HG03575 (cell line): ENCODE measurements at regions not wholly inside any gene's neighbourhood (a gene's known extent, or its start where the extent isn't known, plus 50 kb on each side); places are given as distances from the start of the nearest gene placed in this dataset.
"Not testable (repeated sequence)": the region's sequence is repeated elsewhere in the genome, so short reads cannot be mapped to it uniquely, and the experiment has no call there.

Source experiments
- ATAC-seq: cut with Tn5 transposase; IDR thresholded peaks from one replicate; pipeline ENCODE4 v1.9.1; 2021; ENCODE audit not compliant: unreplicated experiment, insufficient number of reproducible peaks, low FRiP score; ENCODE audit errors: extremely low read depth

DNA sequence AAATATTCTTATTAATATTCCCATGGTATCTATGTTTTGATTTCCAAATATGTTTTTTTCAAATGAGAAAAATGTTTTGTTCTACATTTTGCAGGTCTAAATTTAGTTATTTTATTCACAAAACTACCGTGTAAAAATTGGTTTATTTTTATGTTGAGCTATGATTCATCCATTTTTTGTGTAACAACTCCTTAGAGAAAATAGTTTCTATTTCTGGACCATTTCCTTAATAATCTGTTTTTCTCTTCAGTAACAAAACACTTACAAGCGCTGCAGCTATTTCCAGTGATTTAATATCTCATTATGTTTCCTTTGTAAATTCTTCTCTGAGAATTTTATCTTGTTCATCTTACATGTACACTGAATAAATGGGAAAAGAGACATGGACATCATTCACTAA lies 550.7 kb upstream of the SLITRK5 start:
- no peak for ATAC-seq

DNA sequence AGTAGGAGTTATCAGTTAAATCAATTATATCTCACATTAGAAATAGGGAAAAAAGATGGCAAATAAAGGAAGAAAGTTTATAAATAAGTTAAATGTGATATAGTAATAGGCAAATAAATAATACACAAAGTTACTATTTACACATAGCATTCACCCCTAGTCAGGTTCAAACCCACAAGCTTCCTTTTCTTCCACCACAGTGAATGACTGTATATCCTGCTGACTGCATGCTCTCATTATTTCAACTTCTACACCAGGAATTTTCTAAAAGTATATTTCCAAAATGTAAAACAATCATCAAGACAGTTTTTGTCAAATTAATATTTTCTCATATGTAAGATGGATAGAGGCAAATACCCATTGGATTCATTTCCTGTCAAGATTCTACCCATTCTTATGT lies 548.6 kb upstream of the SLITRK5 start:
- no peak for ATAC-seq

DNA sequence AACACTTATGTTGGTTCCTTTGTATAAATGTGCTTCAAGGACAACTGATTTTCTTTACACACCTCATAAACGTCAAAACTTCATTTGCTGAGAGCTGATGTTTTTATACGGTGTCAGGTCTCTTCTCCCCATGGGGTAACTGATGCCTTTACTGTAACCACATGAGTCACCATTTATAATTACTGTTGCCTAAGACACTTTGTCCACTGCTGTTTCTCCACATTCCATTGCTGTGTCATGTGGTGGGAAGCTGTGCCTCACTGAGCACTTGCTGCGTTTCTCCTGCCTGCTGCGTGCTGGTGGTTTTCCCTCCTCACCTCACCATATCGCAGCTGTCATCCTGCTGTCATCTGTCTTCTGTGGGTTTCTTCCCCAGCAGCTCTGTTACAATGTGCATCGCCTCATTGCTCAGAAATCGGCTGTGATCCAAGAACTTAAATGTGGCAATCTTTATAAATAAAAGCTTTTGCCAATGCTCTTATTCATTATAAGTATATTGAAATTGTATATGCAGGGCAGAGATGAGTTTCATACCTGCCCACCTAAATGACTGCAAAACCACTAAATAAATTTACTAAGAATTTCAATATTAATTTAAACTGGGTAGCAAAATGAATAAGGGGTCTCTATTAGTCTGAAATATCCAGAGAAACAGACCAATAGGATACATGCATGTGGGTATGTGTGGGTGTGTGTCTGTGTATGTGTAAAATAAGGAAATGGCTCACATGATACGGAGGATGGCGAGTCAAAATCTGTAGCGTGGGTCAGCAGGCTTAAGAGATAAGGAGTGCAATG lies 547.0 kb upstream of the SLITRK5 start:
- ATAC-seq, result no peak

DNA sequence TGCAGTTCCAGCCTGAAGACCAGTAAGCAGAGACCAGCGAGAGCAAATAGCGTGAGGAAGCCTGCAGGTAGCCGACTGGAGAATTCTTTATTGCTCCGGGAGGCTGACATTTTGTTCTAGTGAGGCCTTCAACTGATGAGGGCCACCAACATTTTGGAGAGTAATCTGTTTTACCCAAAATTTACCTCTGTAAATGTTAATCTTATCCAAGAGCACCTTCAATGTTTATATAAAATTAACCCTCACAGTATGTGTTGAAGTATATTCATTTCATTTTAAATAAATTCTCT lies 546.4 kb upstream of the SLITRK5 start:
- ATAC-seq, result no peak

DNA sequence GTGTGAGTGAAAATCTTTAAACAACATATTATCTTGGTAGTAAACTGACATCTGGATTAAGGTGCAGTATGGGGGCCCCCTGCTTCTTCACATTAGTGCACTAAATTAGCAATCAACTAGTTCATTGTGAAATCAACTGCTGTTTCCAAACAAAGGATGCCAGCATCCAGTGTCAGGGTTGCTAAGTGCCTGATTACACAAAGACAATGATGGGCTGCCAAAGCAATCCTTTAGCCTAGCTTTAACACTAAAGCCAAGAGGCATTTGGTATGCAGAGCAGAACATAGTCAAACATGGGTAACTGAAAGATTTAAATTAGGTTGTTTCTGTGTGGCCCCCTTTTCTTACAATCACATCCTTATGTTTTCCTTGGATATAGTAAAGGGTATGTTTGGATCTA lies 543.1 kb upstream of the SLITRK5 start:
- no peak for ATAC-seq

DNA sequence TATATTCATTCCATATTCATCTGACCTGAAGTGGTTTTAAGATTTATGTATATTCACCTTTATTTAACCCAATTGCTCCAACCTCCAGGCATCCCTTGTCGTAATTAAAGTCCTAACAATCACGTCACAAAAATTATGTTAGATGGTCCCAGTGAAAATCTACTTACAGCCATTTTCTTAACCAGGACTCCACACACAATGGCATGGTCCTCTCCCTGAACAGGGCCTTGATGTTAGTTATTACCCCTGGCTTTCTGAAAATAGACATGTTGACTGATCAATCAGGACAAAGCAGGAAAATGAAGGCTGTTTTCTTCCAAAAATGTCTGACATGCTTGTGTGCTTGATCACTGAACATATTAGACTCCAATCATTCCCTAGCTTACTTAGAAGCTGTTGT lies 542.7 kb upstream of the SLITRK5 start:
- no peak for ATAC-seq

DNA sequence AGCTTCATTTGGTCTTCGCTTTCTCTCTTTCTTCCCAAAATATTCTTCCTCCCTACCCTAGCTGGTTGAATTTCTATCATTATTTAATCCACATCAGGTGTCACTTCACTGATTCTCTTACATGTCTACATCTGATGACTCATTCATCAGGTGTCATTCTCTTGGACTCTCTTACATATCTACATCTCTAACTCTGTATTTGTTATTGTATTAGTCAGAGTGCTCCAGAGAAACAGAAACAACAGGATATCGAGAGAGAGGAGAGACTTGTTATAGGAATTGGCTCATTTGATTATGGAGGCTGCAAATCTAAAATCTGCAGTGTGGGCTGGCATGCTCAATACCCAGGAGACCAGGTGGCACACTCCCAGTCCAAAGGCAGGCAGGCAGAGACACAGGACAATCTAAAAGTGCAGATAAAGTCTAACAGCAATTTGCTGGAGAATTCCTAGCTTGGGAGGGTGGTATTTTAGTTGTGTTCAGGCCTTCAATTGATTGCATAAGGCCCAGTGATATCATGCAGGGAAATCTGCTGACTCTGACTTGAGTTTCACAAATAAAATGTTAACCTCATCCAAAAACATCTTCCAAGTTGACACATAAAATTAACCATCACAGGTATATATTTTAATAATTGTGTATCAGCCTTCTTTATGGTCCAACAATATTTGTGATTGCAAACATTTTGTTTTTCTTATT lies 541.4 kb upstream of the SLITRK5 start:
- no peak for ATAC-seq

DNA sequence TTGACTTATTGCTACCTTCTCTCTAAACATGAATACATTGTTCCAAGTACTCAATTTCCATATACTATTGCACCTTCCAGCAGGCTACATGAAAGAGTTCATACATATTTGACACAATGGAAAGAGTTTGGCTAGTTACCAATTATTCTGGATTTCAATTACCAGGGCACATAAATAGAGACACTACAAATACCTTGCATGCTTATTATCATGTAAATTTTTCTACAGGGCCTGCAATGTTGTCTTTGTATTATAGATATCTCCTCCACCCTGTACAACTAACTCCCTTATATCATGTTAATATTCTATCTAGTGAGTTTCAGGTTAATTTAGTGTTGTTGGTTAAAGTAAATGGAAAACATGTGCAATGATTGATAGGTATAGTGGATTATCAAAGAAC lies 540.7 kb upstream of the SLITRK5 start:
- ATAC-seq, result no peak

DNA sequence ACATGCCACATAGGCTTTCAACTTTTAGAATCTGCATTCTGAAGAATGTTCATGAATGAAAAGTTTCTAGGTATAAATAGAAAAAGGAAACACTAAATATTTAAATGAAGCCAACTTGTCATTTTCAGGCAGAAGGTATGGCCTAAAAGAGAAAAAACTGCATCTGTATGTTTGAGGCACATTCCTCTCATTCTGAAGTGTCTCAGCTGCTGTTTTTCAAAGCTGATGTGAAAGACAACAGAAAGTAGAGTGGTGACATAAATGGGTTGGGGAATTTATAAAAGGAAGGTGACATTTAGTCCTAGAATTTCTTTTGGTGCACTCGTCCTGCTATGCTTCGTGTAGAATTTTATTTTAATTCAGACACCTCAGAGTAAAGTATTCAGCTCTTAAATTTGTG lies 539.6 kb upstream of the SLITRK5 start:
- ATAC-seq, result no peak

DNA sequence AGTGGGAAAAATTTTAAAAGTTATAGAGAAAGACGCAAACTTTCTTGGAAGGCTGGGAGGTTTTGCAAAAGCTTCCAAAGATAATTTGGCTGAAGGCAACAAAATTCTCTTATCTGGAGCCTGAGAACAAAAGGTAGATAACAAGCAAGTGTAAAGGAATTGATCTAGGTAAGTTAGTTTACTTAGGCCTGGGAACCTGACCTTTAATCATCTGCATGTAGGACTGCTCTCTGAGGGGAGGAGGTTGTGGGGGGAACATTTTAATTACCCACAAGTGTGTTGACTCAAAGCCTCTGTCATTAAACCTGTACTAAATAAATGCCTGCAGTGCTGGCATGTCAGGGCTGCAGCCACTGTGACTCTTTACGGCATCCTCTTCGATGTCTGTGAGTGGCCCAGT lies 532.3 kb upstream of the SLITRK5 start:
- ATAC-seq, result no peak

DNA sequence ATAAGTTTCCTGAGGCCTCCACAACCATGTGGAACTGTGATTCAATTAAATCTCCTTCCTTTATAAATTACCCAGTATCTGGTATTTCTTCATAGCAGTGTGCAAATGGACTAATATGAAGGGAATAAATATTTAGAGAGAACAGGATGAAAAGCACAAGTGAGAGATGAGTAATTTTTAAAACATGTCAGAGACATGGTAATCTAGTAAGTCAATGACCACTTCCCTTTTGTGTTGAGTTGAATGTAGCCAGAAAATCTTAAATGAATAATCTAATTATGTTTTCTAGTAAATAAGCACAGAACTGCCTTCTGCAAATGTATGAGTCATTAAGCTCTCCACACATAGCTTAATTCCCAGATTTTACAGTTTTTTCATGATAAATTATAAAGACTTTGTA lies 524.1 kb upstream of the SLITRK5 start:
- no peak for ATAC-seq

DNA sequence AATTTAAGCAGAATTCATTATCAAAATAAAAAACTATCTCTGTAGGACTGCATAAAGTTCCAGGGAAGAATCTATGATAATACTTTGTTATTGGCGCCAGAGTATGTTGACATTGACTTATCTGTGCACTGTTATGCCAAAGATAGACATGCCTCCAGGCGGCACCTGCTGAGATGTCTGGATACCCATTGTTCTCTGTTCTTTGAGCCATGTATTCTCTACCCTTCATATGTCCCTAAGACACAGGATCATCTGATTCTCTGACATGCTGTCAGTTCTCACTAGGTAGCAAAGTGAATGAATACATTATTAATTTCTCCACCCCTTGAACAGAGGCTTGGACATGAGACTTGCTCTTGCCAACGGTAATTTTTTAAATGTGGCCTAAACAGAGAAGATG lies 517.8 kb upstream of the SLITRK5 start:
- no peak for ATAC-seq

DNA sequence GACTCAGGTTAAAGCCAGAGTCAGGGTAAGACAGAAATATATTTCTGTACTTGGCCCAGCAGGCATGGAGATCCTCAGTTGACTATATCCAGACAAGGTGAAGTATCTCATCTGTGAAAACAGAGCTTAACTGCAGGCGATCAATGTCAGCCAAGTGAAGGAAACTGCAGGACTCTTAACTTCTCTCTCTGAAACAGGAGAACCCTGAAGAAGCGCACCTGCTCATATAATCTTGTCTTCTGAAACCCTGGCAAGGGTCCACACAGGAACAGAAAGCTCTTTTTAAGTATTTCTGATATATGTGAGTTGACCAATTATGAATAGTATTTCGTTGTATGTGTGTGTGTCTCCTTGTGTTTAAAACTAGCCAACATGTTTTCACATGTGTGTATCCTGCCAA lies 504.8 kb upstream of the SLITRK5 start:
- no peak for ATAC-seq

DNA sequence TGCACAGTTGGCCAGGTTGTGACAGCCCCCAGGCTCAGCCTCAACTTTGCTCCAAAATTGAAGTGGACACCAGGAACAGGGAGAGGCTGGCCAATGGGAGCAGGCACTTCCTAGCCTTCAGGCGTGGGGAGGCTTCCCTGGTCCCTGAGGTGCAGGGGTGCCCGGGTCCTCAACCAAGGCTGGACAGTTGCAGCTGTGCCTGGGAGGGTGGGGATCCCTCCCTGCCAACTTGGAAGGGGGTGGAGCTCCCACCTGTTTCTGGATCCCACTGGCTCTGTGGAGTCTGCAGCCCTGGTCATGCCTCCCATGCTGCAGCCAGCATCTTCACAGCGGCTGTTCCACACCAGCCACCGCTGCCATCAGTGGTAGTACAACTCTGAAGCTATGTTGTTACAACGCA lies 502.8 kb upstream of the SLITRK5 start:
- no peak for ATAC-seq

DNA sequence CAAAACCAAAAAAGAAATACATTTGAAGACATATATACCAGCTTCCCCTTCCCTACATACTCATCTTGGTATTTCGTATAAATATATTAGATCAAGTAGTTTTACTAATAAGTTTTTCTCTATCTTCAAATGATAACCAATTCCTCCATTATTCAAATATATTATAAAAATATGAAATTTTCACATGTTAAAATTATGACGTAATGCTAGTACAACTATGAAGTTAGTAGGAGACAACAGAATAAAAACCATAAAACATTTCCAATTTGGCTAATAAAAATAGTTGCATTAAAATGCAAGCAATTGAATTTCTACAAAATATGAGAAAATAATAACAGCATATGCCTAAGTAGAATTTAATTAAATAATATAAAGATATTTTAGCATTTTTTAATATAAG lies 501.8 kb upstream of the SLITRK5 start:
- no peak for ATAC-seq

DNA sequence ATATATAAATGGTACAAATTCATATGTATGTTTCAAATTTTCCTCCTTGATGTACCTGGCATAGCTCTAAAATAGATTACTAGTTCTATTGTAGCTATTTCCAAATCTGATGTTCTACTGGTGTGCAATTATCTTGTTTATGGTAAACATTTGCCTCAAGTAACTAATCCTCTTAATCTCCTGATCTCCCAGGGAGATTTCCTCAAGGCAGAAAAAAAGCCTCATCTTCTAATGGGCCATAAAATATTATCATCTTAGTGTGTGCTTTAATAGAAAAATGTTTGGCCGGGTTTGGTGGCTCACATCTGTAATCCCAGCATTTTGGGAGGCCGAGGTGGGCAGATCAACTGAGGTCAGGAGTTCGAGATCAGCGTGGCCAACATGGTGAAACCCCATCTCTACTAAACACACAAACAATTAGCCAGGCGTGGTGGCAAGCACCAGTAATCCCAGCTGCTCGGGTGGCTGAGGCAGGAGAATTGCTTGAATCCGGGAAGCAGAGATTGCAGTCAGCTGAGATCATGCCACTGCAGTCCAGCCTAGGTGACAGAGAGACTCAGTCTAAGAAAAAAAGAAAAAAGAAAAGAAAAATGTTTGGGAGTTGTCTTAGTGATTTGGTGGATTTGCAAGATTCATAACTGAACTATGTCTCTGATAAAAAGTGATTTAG lies 498.9 kb upstream of the SLITRK5 start:
- ATAC-seq, result no peak

DNA sequence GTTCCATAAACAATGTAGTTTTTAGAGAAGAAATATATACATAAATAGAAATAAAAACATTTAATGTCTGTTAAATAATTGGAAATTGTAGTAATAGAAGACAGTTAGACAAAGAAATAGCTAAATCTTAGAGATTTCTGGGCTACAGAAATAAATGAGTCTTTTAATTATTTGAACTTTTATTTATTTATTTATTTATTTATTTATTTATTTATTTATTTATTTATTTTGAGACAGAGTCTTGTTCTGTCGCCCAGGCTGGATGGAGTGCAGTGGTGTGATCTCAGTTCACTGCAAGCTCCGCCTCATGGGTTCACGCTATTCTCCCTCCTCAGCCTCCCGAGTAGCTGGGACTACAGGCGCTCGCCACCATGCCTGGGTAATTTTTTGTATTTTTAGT lies 486.0 kb upstream of the SLITRK5 start:
- ATAC-seq, result not testable (repeated sequence)

DNA sequence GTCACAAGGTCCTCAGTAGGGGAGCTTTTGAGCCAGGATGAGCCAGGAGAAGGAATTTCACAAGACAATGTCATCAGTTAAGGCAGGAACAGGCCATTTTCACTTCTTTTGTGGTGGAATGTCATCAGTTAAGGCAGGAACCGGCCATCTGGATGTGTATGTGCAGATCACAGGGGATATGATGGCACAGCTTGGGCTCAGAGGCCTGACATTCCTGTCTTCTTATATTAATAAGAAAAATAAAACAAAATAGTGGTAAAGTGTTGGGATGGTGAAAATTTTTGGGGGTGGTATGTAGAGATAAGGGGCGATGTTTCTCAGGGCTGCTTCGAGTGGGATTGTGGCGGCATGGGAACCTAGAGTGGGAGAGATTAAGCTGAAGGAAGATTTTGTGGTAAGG lies 484.5 kb upstream of the SLITRK5 start:
- not testable (repeated sequence) for ATAC-seq

DNA sequence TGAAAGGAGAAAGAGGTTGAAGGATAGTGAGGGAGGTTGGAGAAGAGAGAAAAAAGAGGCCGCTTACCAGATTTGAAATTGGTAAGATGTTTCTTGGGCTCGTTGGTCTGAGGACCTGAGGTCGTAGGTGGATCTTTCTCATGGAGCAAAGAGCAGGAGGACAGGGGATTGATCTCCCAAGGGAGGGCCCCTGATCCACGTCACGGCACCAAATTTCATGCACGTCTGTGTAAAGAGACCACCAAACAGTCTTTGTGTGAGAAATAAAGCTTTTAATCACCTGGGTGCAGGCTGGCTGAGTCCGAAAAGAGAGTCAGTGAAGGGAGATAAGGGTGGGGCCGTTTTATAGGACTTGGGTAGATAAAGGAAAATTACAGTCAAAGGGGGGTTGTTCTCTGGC lies 479.7 kb upstream of the SLITRK5 start:
- not testable (repeated sequence) for ATAC-seq

DNA sequence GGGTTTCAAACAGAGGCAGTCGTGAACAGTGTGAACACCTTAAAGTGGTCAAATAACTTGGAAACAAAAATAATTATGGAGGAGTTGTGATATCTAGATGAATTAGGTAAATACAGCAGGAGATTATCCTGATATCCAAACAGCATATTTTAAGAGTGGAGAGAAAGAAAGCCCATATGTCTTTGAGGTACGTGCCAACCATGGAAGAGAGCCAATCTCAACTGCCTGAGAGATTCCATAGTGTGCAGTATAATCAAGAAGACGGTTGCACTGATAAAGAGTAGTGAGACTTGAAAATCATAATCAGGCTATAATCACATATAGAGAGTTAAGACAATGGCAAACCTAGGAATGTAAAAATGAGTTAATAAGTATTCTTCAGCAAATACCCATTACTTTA lies 472.8 kb upstream of the SLITRK5 start:
- no peak for ATAC-seq
